NCI-H2029 (cell line): ENCODE measurements at regions not wholly inside any gene's neighbourhood (a gene's known extent, or its start where the extent isn't known, plus 50 kb on each side); places are given as distances from the start of the nearest gene placed in this dataset.

Source experiments
- DNase-seq: peaks from one replicate; lab custom pipeline; 2025; lab: John Stamatoyannopoulos, UW

DNA sequence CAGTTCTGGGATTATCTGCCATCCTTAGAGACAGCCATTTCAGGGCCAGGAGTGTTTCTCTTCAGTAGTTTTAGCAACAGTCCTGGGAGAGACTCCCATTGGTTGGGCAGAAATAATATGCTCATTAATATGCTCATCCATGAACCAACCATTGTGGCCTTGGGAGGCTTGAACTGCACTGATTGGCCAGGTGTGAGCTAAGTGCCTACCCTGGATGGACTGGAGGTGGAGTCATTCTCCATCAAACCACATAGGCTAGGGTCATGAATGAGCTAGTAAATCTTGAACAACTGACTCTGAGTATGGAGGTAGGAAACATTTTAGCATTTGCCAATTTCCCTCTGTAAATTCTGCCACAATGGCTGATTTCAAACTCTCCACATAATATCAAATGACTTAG is 70.2 kb upstream of the ZFP64 start:
- no peak for DNase-seq

GRCh38 chr20:52259295-52259694 is 67.7 kb upstream of the ZFP64 start:
- no peak for DNase-seq

DNA sequence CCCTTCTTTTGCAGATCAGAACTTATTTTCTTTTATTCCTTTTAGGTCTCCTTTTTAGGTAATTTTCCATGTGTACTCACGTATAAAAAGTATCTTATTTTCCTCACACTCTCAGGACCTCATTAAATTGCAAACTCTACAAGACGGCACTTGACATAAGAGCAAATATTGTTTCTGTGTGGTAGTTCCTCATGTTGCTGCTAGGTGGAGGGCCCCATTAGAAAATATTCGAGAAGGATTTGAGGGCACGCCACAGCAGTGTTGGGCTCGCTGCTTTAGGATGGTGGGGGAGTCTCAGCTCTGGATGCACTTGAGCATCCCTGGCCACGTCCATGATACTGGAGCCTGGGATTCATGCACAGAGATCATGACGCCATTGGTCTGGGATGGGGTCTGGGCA is 64.9 kb upstream of the ZFP64 start:
- DNase-seq, result no peak

DNA sequence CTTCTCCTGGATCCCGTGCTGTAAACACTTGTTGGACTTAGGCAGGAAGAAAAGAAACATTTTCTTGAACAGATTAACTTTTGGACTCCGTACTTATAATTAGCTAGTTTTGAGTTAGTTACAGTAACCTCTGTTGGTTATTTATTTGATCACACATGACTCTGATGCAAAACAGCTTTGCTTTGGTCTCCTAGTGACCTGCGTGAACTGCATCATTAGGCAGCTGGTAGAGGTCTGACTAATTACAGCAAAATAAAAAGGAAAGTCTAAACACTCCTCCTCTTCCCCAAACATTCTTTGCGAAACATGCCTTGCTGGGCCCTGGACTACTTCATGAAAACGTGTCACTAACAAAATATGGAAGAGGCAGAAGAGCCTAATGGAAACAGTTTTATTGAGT is 61.1 kb upstream of the ZFP64 start:
- no peak for DNase-seq

GRCh38 chr20:52251827-52252226 is 60.2 kb upstream of the ZFP64 start:
- DNase-seq, result no peak

GRCh38 chr20:52251136-52251700 is 59.6 kb upstream of the ZFP64 start:
- no peak for DNase-seq

GRCh38 chr20:52247548-52247947 is 56.0 kb upstream of the ZFP64 start:
- DNase-seq, result no peak

DNA sequence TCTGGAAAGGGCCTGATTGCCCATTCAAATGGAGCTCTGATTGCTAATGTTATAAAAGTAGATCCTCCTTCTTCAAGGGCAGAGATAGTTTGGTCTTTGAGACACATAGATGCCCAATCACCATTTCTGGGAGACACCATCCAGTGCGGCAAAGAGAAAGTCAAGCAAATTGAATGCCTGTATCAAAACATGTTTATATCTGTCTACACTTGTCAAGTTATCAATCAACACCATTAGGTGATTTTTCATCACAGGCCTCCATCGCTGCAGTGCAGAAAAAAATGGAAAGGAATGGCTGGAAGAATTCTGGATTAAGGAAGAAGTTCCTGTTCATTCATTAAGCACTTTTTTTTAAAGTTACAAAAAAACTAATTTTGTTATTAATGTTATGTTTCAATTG is 54.8 kb upstream of the ZFP64 start:
- no peak for DNase-seq

GRCh38 chr20:52244702-52245101 is 53.1 kb upstream of the ZFP64 start:
- peak; percentile 4 for DNase-seq

GRCh38 chr20:52242237-52243230 is 51.0 kb upstream of the ZFP64 start:
- DNase-seq, result peak; percentile 31
